Liver (tissue), 8 donors: ENCODE measurements at regions not wholly inside any gene's neighbourhood (a gene's known extent, or its start where the extent isn't known, plus 50 kb on each side); places are given as distances from the start of the nearest gene placed in this dataset.

ENCODE experiments used
- DNase-seq: peaks from one replicate; pipeline ENCODE4 v3.0.0-alpha.2; 2017; ENCODE audit warnings: low spot score
- H3K27ac ChIP-seq, 2 donors: one replicate each; pipeline ENCODE4 v1.7.0; 2013; ENCODE audit warnings: inconsistent platforms in 2 of 2, low read length in 2 of 2, control low read depth in 1 of 2, low read depth in 1 of 2, mild to moderate bottlenecking in 1 of 2
- H3K27me3 ChIP-seq, 4 donors: one replicate each; pipeline versions ENCODE4 v1.6.1 to v1.7.0; 2013; ENCODE audit warnings: low read length in 3 of 4, inconsistent platforms in 1 of 4, mild to moderate bottlenecking in 1 of 4, moderate library complexity in 1 of 4; ENCODE audit not compliant: control insufficient read depth in 4 of 4, insufficient read depth in 4 of 4
- H3K36me3 ChIP-seq, 4 donors: one replicate each; pipeline versions ENCODE4 v1.6.1 to v1.7.0; 2013; ENCODE audit warnings: low read length in 3 of 4, mild to moderate bottlenecking in 3 of 4, low read depth in 1 of 4, moderate library complexity in 1 of 4; ENCODE audit not compliant: control insufficient read depth in 4 of 4, insufficient read depth in 3 of 4
- H3K4me1 ChIP-seq, 4 donors: one replicate each; pipeline versions ENCODE4 v1.6.1 to v1.7.0; 2013; ENCODE audit warnings: low read length in 3 of 4, mild to moderate bottlenecking in 3 of 4, moderate library complexity in 1 of 4; ENCODE audit not compliant: control insufficient read depth in 4 of 4, insufficient read depth in 4 of 4
- H3K4me3 ChIP-seq, 3 donors: one replicate each; pipeline versions ENCODE4 v1.6.1 to v1.7.0; 2013; ENCODE audit warnings: low read length in 3 of 3, control low read depth in 1 of 3, low read depth in 1 of 3, mild to moderate bottlenecking in 1 of 3
- H3K9ac ChIP-seq, 2 donors: one replicate each; pipeline ENCODE4 v1.7.0; 2013; ENCODE audit warnings: low read length in 2 of 2, mild to moderate bottlenecking in 2 of 2, moderate library complexity in 2 of 2, control low read depth in 1 of 2, low read depth in 1 of 2
- H3K9me3 ChIP-seq, 4 donors: one replicate each; pipeline versions ENCODE4 v1.6.1 to v1.7.0; 2013; ENCODE audit warnings: low read length in 3 of 4; ENCODE audit not compliant: control insufficient read depth in 4 of 4
- ATF3 ChIP-seq: IDR thresholded peaks from 2 replicates; pipeline ENCODE4 v1.6.1; 2016; ENCODE audit warnings: antibody characterized with exemption
- CTCF ChIP-seq: fragments of 150-350 bp; IDR thresholded peaks from 2 replicates; pipeline ENCODE4 v1.5.1; 2017; ENCODE audit warnings: improper control_type of control experiment, low read depth, low read length; ENCODE audit not compliant: missing input control
- EGR1 ChIP-seq, 2 donors: IDR thresholded peaks; 2 replicates each; pipeline ENCODE4 v1.6.1; 2016 to 2018; ENCODE audit warnings: antibody characterized with exemption in 2 of 2, low read depth in 2 of 2
- FOXA1 ChIP-seq: IDR thresholded peaks from 2 replicates; pipeline ENCODE4 v1.6.1; 2016; ENCODE audit warnings: antibody characterized with exemption
- FOXA2 ChIP-seq: IDR thresholded peaks from 2 replicates; pipeline ENCODE4 v1.6.1; 2016; ENCODE audit warnings: antibody characterized with exemption
- GABPA ChIP-seq, 2 donors: IDR thresholded peaks in 1 of 2; conservative IDR thresholded peaks in 1 of 2; 2 replicates each; pipeline ENCODE4 v1.6.1; 2016; ENCODE audit warnings: antibody characterized with exemption in 2 of 2, mild to moderate bottlenecking in 1 of 2, moderate library complexity in 1 of 2
- HNF4A ChIP-seq, 2 donors: conservative IDR thresholded peaks; 2 replicates each; pipeline ENCODE4 v1.6.1; 2016; ENCODE audit warnings: antibody characterized with exemption in 2 of 2, mild to moderate bottlenecking in 2 of 2
- HNF4G ChIP-seq: IDR thresholded peaks from 2 replicates; pipeline ENCODE4 v1.6.1; 2016; ENCODE audit warnings: antibody characterized with exemption
- JUND ChIP-seq, 2 donors: IDR thresholded peaks; 2 replicates each; pipeline ENCODE4 v1.6.1; 2016; ENCODE audit warnings: antibody characterized with exemption in 2 of 2
- MAX ChIP-seq: IDR thresholded peaks from 2 replicates; pipeline ENCODE4 v1.6.1; 2016; ENCODE audit warnings: antibody characterized with exemption
- NR2F2 ChIP-seq: IDR thresholded peaks from 2 replicates; pipeline ENCODE4 v1.6.1; 2016; ENCODE audit warnings: antibody characterized with exemption
- RAD21 ChIP-seq, 2 donors: IDR thresholded peaks; 2 replicates each; pipeline ENCODE4 v1.6.1; 2016; ENCODE audit warnings: antibody characterized with exemption in 2 of 2, mild to moderate bottlenecking in 2 of 2
- REST ChIP-seq: IDR thresholded peaks from 2 replicates; pipeline ENCODE4 v1.6.1; 2016; ENCODE audit warnings: antibody characterized with exemption, mild to moderate bottlenecking
- RXRA ChIP-seq, 2 donors: IDR thresholded peaks; 2 replicates each; pipeline ENCODE4 v1.6.1; 2017 to 2018; ENCODE audit warnings: antibody characterized with exemption in 2 of 2, mild to moderate bottlenecking in 1 of 2
- SP1 ChIP-seq: IDR thresholded peaks from 2 replicates; pipeline ENCODE4 v1.6.1; 2018; ENCODE audit warnings: antibody characterized with exemption, mild to moderate bottlenecking
- TAF1 ChIP-seq: conservative IDR thresholded peaks from 2 replicates; pipeline ENCODE4 v1.6.1; 2016; ENCODE audit warnings: antibody characterized with exemption, mild to moderate bottlenecking
- YY1 ChIP-seq: IDR thresholded peaks from 2 replicates; pipeline ENCODE4 v1.6.1; 2016; ENCODE audit warnings: antibody characterized with exemption, mild to moderate bottlenecking
- ZBTB33 ChIP-seq: IDR thresholded peaks from 2 replicates; pipeline ENCODE4 v1.6.1; 2016; ENCODE audit warnings: antibody characterized with exemption
- WGBS: extraction: QIAGEN DNeasy Blood & Tissue Kit; methylation state at CpG from one replicate; pipeline ENCODE4 v1.1.7; 2013; 5-methylcytosine and 5-hydroxymethylcytosine counted together
- donor health status: healthy.
- donor health status: healthy.
- donor health status: healthy.
- donor health status: healthy.
- donor health status: healthy.

- DNase-seq, result no peak
- Histone ChIP-seq H3K9me3 (no peaks in the 10 kb centered on the region), H3K27me3 (no peaks in the 10 kb centered on the region), H3K4me1 (no peaks in the 10 kb centered on the region), H3K4me3 (no peak overlapping the region), H3K27ac (no peak overlapping the region), H3K36me3 (no peaks in the 10 kb centered on the region), H3K9ac (no peak overlapping the region)
- WGBS, result 96% methylated on average over 3 of the region's 3 CpGs
- no peak for TF ChIP-seq CTCF
- TF ChIP-seq YY1, result no peak
- TF ChIP-seq EGR1 (IDR thresholded peaks at IDR 0.05; ENCODE audit: low read depth in 2 of 2), result no peak
- no peak for TF ChIP-seq ZBTB33
- no peak for TF ChIP-seq ATF3
- no peak for TF ChIP-seq JUND (IDR thresholded peaks at IDR 0.05)
- TF ChIP-seq REST, result no peak
- TF ChIP-seq FOXA1, result no peak
- TF ChIP-seq GABPA (IDR thresholded peaks at IDR 0.05 in 1 of 2, conservative IDR thresholded peaks at IDR 0.05 in 1 of 2), result no peak
- TF ChIP-seq HNF4G, result no peak
- no peak for TF ChIP-seq MAX
- TF ChIP-seq NR2F2, result no peak
- no peak for TF ChIP-seq RAD21 (IDR thresholded peaks at IDR 0.05)
- no peak for TF ChIP-seq SP1
- TF ChIP-seq RXRA (IDR thresholded peaks at IDR 0.05), result no peak
- TF ChIP-seq FOXA2, result no peak
- no peak for TF ChIP-seq TAF1
- TF ChIP-seq HNF4A (conservative IDR thresholded peaks at IDR 0.05), result no peak
These were observed 74.6 kb downstream of the PERP start for GRCh38 chr6:138032571-138032970.

- Histone ChIP-seq H3K27me3 (no peaks in the 10 kb centered on the region), H3K36me3 (no peaks in the 10 kb centered on the region), H3K4me3 (no peak overlapping the region), H3K4me1 (no peaks in the 10 kb centered on the region), H3K9me3 (no peaks in the 10 kb centered on the region), H3K9ac (no peak overlapping the region), H3K27ac (no peak overlapping the region)
- 85% methylated on average over 3 of the region's 3 CpGs for WGBS
- DNase-seq, result no peak
- TF ChIP-seq HNF4A (conservative IDR thresholded peaks at IDR 0.05) (no peak), RAD21 (IDR thresholded peaks at IDR 0.05) (no peak), SP1 (no peak), FOXA1 (no peak), RXRA (IDR thresholded peaks at IDR 0.05) (no peak), HNF4G (no peak)
These were observed 73.0 kb downstream of the PERP start for GRCh38 chr6:138034229-138034628.
